ENCODE measurements at regions not wholly inside any gene's neighbourhood (a gene's known extent, or its start where the extent isn't known, plus 50 kb on each side); places are given as distances from the start of the nearest gene placed in this dataset.

DNA sequence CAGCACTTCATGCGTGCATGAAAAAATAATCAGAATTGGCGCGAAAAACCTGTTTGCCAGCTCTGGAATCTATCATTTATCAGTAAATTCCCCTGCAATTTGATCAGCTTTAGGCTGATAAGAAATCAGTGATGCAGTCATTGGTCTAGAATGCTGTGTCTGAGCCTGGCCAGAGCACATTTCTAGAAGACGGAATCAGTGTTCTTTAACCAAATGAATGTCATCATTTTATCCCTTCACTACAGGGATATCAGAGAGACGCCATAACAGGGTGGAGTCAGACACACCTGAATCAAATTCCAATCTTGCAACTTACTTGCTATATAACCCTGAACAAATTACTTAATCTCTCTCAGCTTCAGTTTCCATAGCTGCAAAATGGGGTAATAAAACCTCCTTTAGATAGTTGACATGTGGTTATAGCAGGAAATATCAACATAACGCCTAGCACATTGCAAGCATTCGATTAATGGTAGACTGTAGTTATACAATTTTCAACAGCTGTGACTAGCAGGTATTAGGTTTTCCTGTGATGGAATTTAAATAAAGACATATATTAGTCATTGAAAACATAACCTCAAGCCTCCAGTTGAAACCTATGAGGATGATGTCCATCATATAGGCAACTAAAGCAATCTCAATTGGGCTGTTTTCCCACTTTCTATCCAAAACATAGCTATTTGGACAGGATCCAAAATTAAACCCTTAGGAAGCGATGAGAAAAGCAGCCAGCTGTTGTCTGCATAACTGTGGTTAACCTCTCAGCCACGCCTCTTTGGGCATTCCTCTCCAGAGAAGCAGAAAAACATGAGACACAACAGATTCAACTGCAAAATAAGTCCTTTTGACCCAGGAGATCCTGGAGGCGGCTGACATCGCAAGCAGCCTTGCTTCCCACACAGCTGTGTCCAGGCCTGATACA lies 51.6 kb upstream of the UBL3 start (continued):
- TF ChIP-seq, protein P1, sequence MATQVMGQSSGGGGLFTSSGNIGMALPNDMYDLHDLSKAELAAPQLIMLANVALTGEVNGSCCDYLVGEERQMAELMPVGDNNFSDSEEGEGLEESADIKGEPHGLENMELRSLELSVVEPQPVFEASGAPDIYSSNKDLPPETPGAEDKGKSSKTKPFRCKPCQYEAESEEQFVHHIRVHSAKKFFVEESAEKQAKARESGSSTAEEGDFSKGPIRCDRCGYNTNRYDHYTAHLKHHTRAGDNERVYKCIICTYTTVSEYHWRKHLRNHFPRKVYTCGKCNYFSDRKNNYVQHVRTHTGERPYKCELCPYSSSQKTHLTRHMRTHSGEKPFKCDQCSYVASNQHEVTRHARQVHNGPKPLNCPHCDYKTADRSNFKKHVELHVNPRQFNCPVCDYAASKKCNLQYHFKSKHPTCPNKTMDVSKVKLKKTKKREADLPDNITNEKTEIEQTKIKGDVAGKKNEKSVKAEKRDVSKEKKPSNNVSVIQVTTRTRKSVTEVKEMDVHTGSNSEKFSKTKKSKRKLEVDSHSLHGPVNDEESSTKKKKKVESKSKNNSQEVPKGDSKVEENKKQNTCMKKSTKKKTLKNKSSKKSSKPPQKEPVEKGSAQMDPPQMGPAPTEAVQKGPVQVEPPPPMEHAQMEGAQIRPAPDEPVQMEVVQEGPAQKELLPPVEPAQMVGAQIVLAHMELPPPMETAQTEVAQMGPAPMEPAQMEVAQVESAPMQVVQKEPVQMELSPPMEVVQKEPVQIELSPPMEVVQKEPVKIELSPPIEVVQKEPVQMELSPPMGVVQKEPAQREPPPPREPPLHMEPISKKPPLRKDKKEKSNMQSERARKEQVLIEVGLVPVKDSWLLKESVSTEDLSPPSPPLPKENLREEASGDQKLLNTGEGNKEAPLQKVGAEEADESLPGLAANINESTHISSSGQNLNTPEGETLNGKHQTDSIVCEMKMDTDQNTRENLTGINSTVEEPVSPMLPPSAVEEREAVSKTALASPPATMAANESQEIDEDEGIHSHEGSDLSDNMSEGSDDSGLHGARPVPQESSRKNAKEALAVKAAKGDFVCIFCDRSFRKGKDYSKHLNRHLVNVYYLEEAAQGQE (IDR thresholded peaks at IDR 0.05; ENCODE audit: unreplicated experiment), result no peak
- no peak for TF ChIP-seq ZNF114 (CRISPR knock-in tag; IDR thresholded peaks at IDR 0.05)
- TF ChIP-seq JUNB (IDR thresholded peaks at IDR 0.05; ENCODE audit: unreplicated experiment), result no peak
- TF ChIP-seq EZH2phosphoT487 (IDR thresholded peaks at IDR 0.05; ENCODE audit: unreplicated experiment), result no peak
- TF ChIP-seq, protein P2, sequence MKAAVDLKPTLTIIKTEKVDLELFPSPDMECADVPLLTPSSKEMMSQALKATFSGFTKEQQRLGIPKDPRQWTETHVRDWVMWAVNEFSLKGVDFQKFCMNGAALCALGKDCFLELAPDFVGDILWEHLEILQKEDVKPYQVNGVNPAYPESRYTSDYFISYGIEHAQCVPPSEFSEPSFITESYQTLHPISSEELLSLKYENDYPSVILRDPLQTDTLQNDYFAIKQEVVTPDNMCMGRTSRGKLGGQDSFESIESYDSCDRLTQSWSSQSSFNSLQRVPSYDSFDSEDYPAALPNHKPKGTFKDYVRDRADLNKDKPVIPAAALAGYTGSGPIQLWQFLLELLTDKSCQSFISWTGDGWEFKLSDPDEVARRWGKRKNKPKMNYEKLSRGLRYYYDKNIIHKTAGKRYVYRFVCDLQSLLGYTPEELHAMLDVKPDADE (IDR thresholded peaks at IDR 0.05), result no peak

Measured in GM23338 (cell line).